ENCODE measurements at regions not wholly inside any gene's neighbourhood (a gene's known extent, or its start where the extent isn't known, plus 50 kb on each side); places are given as distances from the start of the nearest gene placed in this dataset.
"Not testable (repeated sequence)": the region's sequence is repeated elsewhere in the genome, so short reads cannot be mapped to it uniquely, and the experiment has no call there.

- H3K4me1 ChIP-seq; ATAC-seq; FAIRE-seq; POLR2A ChIA-PET; H3K27ac ChIP-seq; H3K4me3 ChIP-seq; DNase-seq (ENCODE audit: low read depth in 1 of 2, low spot score in 1 of 2); H3K4me2 ChIP-seq; CTCF ChIA-PET; H3K9me3 ChIP-seq: not testable (repeated sequence)
- peak; percentile 61 for TF ChIP-seq MAFK (IDR thresholded peaks at IDR 0.05; ENCODE audit: partially characterized antibody)
- WGBS (ENCODE audit: missing lambda C conversion rate): 78% methylated on average over 5 of the region's 5 CpGs
Observed at GRCh38 chr2:193412368-193412767, 1217.6 kb upstream of the TMEFF2 start.

- Histone ChIP-seq H3K4me2 (no peak overlapping the region), H3K4me1 (no peaks in the 10 kb centered on the region), H3K27ac (no peak overlapping the region), H3K9me3 (no peaks in the 10 kb centered on the region), H3K4me3 (no peak overlapping the region)
- TF ChIP-seq CHD4 (IDR thresholded peaks at IDR 0.05; ENCODE audit: borderline replicate concordance) (no peak), ZNF302 (CRISPR knock-in tag; IDR thresholded peaks at IDR 0.05) (no peak), HMGXB4 (CRISPR knock-in tag; IDR thresholded peaks at IDR 0.05; ENCODE audit: borderline replicate concordance) (no peak), NR3C1 (IDR thresholded peaks at IDR 0.05) (no peak), RAD21 (conservative IDR thresholded peaks at IDR 0.05 in 1 of 2, IDR thresholded peaks at IDR 0.05 in 1 of 2) (no peak), ESRRA (IDR thresholded peaks at IDR 0.05; ENCODE audit: borderline replicate concordance, low read length) (no peak), KDM5A (IDR thresholded peaks at IDR 0.05) (no peak), JUNB (IDR thresholded peaks at IDR 0.05) (no peak), BHLHE40 (IDR thresholded peaks at IDR 0.05; ENCODE audit: low read depth, low read length) (no peak), USF2 (IDR thresholded peaks at IDR 0.05) (no peak), NFE2L2 (conservative IDR thresholded peaks at IDR 0.05; ENCODE audit: low read length) (no peak), E2F6 (IDR thresholded peaks at IDR 0.05; ENCODE audit: borderline replicate concordance, low read depth) (no peak), REST (IDR thresholded peaks at IDR 0.05) (no peak), CHD2 (IDR thresholded peaks at IDR 0.05; ENCODE audit: low read length, partially characterized antibody) (no peak), POLR2A (IDR thresholded peaks at IDR 0.05; ENCODE audit: low read length) (no peak), JUN (IDR thresholded peaks at IDR 0.05) (no peak), CBX2 (IDR thresholded peaks at IDR 0.05; ENCODE audit: borderline replicate concordance, low read depth) (no peak), BCL3 (IDR thresholded peaks at IDR 0.05) (no peak), RFX5 (IDR thresholded peaks at IDR 0.05) (no peak), SREBF2 (IDR thresholded peaks at IDR 0.05) (no peak)
- FAIRE-seq (no peak), ATAC-seq (no peak), DNase-seq (ENCODE audit: low read depth in 1 of 2, low spot score in 1 of 2) (no peak)
- ChIA-PET POLR2A (no interaction called here), CTCF (no interaction called here)
- 71% methylated on average over 1 of the region's 1 CpG for WGBS (ENCODE audit: missing lambda C conversion rate)
Observed at GRCh38 chr2:193409951-193410350, 1215.2 kb upstream of the TMEFF2 start.
